SU-DHL-6 (cell line): ENCODE measurements at regions not wholly inside any gene's neighbourhood (a gene's known extent, or its start where the extent isn't known, plus 50 kb on each side); places are given as distances from the start of the nearest gene placed in this dataset.

Experiments
- H2AFZ ChIP-seq: fragments of 200-600 bp; sonication (generic); 2 replicates; pipeline ENCODE4 v1.6.1; 2014; ENCODE audit warnings: low read depth, mild to moderate bottlenecking, moderate library complexity, mixed read lengths, antibody characterized with exemption, low read length; ENCODE audit not compliant: severe bottlenecking
- H3F3A ChIP-seq: fragments of 200-600 bp; shearing (Covaris generic); 2 replicates; pipeline ENCODE4 v1.6.0; 2016; ENCODE audit warnings: antibody characterized with exemption, mild to moderate bottlenecking; ENCODE audit not compliant: insufficient read depth
- H3K27ac ChIP-seq: fragments of 200-600 bp; sonication (generic); 2 replicates; pipeline ENCODE4 v1.5.1; 2016; ENCODE audit warnings: low read depth, mild to moderate bottlenecking, low read length, moderate library complexity, mixed read lengths
- H3K27me3 ChIP-seq: fragments of 200-600 bp; sonication (generic), shearing (Covaris generic); 2 replicates; pipeline ENCODE4 v1.6.0; 2014; ENCODE audit warnings: mild to moderate bottlenecking, low read length
- H3K36me3 ChIP-seq: fragments of 200-600 bp; sonication (generic); 2 replicates; pipeline ENCODE4 v1.6.1; 2014; ENCODE audit warnings: mild to moderate bottlenecking, low read length, mixed read lengths
- H3K4me2 ChIP-seq: fragments of 300-600, 200-600 bp; shearing (Covaris generic), sonication (generic); 2 replicates; pipeline ENCODE4 v1.6.0; 2014; ENCODE audit warnings: low read length, low read depth, mild to moderate bottlenecking; ENCODE audit not compliant: poor library complexity, severe bottlenecking
- H3K4me3 ChIP-seq: fragments of 200-600 bp; sonication (generic); 2 replicates; pipeline ENCODE4 v1.5.1; 2014; ENCODE audit warnings: antibody characterized with exemption, low read length, mild to moderate bottlenecking, mixed read lengths; ENCODE audit not compliant: insufficient read depth, poor library complexity, severe bottlenecking
- H3K79me2 ChIP-seq: fragments of 200-600 bp; sonication (generic); 2 replicates; pipeline ENCODE4 v1.6.1; 2014; ENCODE audit warnings: mild to moderate bottlenecking, low read length, moderate library complexity; ENCODE audit not compliant: insufficient read depth
- H3K9ac ChIP-seq: fragments of 200-600 bp; sonication (generic); 2 replicates; pipeline ENCODE4 v1.7.0; 2014; ENCODE audit warnings: mild to moderate bottlenecking, low read length
- H3K9me2 ChIP-seq: fragments of 200-600 bp; sonication (generic); replicated peaks from 2 replicates; pipeline ENCODE4 v1.6.1; 2014; ENCODE audit warnings: low read length; ENCODE audit not compliant: insufficient read depth
- H3K9me3 ChIP-seq: fragments of 200-600 bp; sonication (generic); 2 replicates; pipeline ENCODE4 v1.6.1; 2014; ENCODE audit warnings: low read length, mixed read lengths; ENCODE audit not compliant: insufficient read depth
- H4K20me1 ChIP-seq: fragments of 200-600 bp; sonication (generic); 2 replicates; pipeline ENCODE4 v1.6.1; 2014; ENCODE audit warnings: low read depth, mild to moderate bottlenecking, antibody characterized with exemption, low read length, moderate library complexity, mixed read lengths
- EZH2phosphoT487 ChIP-seq: fragments of 200-600 bp; sonication (generic), shearing (Covaris generic); conservative IDR thresholded peaks from 2 replicates; pipeline ENCODE4 v1.6.1; 2018; ENCODE audit warnings: mild to moderate bottlenecking, antibody characterized with exemption, low read length, moderate library complexity, mixed read lengths
- TF ChIP-seq, protein P1 (sequence below): fragments of 200-600 bp; sonication (generic); IDR thresholded peaks from one replicate; pipeline ENCODE4 v1.5.1; 2017; ENCODE audit warnings: antibody characterized with exemption, mild to moderate bottlenecking, low read length, moderate library complexity; ENCODE audit not compliant: insufficient read depth, poor library complexity, severe bottlenecking

- Histone ChIP-seq H2AFZ (no peak overlapping the region), H3K9ac (no peak overlapping the region), H3K9me2 (no peaks in the 10 kb centered on the region), H4K20me1 (no peaks in the 10 kb centered on the region), H3K79me2 (no peaks in the 10 kb centered on the region), H3K9me3 (no peaks in the 10 kb centered on the region), H3K4me2 (no peak overlapping the region), H3F3A (no peaks in the 10 kb centered on the region), H3K27me3 (no peaks in the 10 kb centered on the region), H3K27ac (no peak overlapping the region), H3K4me3 (no peak overlapping the region), H3K36me3 (no peaks in the 10 kb centered on the region)
- no peak for TF ChIP-seq EZH2phosphoT487
- TF ChIP-seq, protein P1, sequence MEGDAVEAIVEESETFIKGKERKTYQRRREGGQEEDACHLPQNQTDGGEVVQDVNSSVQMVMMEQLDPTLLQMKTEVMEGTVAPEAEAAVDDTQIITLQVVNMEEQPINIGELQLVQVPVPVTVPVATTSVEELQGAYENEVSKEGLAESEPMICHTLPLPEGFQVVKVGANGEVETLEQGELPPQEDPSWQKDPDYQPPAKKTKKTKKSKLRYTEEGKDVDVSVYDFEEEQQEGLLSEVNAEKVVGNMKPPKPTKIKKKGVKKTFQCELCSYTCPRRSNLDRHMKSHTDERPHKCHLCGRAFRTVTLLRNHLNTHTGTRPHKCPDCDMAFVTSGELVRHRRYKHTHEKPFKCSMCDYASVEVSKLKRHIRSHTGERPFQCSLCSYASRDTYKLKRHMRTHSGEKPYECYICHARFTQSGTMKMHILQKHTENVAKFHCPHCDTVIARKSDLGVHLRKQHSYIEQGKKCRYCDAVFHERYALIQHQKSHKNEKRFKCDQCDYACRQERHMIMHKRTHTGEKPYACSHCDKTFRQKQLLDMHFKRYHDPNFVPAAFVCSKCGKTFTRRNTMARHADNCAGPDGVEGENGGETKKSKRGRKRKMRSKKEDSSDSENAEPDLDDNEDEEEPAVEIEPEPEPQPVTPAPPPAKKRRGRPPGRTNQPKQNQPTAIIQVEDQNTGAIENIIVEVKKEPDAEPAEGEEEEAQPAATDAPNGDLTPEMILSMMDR, result no peak
Measured at GRCh38 chr17:83190004-83190385, 110.6 kb downstream of the METRNL start.

GRCh38 chr17:83190601-83191387 is 111.4 kb downstream of the METRNL start:
- Histone ChIP-seq H3K27ac (no peak overlapping the region), H4K20me1 (no peaks in the 10 kb centered on the region), H3K9me2 (no peaks in the 10 kb centered on the region), H3K4me2 (no peak overlapping the region), H3K9me3 (no peaks in the 10 kb centered on the region), H3K4me3 (no peak overlapping the region), H3K36me3 (no peaks in the 10 kb centered on the region), H2AFZ (no peak overlapping the region), H3K27me3 (no peaks in the 10 kb centered on the region), H3K79me2 (no peaks in the 10 kb centered on the region), H3K9ac (no peak overlapping the region), H3F3A (no peaks in the 10 kb centered on the region)
- TF ChIP-seq, protein P1, result no peak
- TF ChIP-seq EZH2phosphoT487, result no peak

DNA sequence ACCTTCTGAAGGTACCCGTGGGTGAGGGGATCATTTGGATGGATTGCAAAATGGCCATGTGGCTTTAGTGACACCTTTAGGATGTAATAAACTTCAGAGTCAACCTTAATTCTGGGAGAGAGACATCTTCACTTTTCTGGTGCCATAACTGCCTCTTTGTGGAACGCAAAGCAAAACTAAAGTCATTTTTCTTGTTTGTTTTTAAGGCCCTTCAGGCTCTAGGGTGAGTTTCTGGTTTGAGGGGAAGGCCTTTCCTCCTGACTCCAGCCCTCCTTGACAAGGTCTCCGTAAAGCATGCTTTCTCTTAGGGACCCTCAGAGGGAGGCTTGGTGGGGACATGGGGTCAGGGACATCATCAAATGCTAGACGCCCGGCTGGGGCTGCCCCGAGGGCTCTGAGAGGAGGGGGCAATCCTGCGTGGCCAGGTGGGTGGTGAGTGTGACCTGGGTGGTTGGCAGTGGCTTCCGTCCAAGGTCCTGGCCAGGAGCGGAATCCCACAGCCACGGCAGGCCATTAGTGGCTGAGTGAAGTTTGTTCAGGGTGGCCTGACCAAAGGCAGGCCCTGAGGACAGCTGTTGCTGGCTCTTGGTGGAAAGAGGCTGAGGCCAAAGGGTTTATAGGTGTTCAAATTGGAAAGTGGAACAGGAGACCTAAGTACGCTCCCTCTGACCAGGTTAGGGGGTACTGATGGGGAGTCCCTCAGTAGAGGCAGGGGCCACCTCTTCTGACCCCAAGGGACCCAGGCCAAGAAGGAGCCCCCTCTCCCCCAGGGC is 112.2 kb downstream of the METRNL start:
- no peak overlapping the region for H3K4me3 ChIP-seq
- H3K79me2 ChIP-seq, result no peaks in the 10 kb centered on the region
- no peaks in the 10 kb centered on the region for H3K27me3 ChIP-seq
- TF ChIP-seq EZH2phosphoT487, result no peak
- TF ChIP-seq, protein P1, result no peak
- H3K36me3 ChIP-seq, result no peaks in the 10 kb centered on the region
- no peaks in the 10 kb centered on the region for H4K20me1 ChIP-seq
- no peaks in the 10 kb centered on the region for H3F3A ChIP-seq
- H2AFZ ChIP-seq, result no peak overlapping the region
- H3K4me2 ChIP-seq, result no peak overlapping the region
- no peaks in the 10 kb centered on the region for H3K9me3 ChIP-seq
- H3K9me2 ChIP-seq, result no peaks in the 10 kb centered on the region
- no peak overlapping the region for H3K9ac ChIP-seq
- no peak overlapping the region for H3K27ac ChIP-seq
